ENCODE measurements at regions not wholly inside any gene's neighbourhood (a gene's known extent, or its start where the extent isn't known, plus 50 kb on each side); places are given as distances from the start of the nearest gene placed in this dataset.
"Not testable (repeated sequence)": the region's sequence is repeated elsewhere in the genome, so short reads cannot be mapped to it uniquely, and the experiment has no call there.

GRCh38 chr7:45268013-45268412 is 110.4 kb downstream of the RAMP3 start:
- DNase-seq, result no peak

GRCh38 chr7:45269192-45269591 is 111.6 kb downstream of the RAMP3 start:
- DNase-seq, result no peak

GRCh38 chr7:45278763-45279398 is 121.3 kb downstream of the RAMP3 start:
- no peak for DNase-seq

GRCh38 chr7:45289611-45290010 is 132.0 kb downstream of the RAMP3 start:
- DNase-seq, result not testable (repeated sequence)

- no peak for DNase-seq
Observed at GRCh38 chr7:45290880-45291279, 133.3 kb downstream of the RAMP3 start.

GRCh38 chr7:45292481-45292880 is 134.9 kb downstream of the RAMP3 start:
- no peak for DNase-seq

GRCh38 chr7:45293295-45293942 is 135.8 kb downstream of the RAMP3 start:
- no peak for DNase-seq

GRCh38 chr7:45294559-45294958 is 137.0 kb downstream of the RAMP3 start:
- DNase-seq, result no peak

- DNase-seq, result no peak
Observed at GRCh38 chr7:45295222-45295621, 137.6 kb downstream of the RAMP3 start.

GRCh38 chr7:45296748-45297147 is 139.2 kb downstream of the RAMP3 start:
- no peak for DNase-seq

- no peak for DNase-seq
Observed at GRCh38 chr7:45306752-45307305, 149.2 kb downstream of the RAMP3 start.

GRCh38 chr7:45311597-45311996 is 154.0 kb downstream of the RAMP3 start:
- DNase-seq, result no peak

- DNase-seq, result not testable (repeated sequence)
Observed at GRCh38 chr7:45315512-45315911, 157.9 kb downstream of the RAMP3 start.

- no peak for DNase-seq
Observed at GRCh38 chr7:45324683-45325237, 167.2 kb downstream of the RAMP3 start.

GRCh38 chr7:45325378-45325777 is 167.8 kb downstream of the RAMP3 start:
- no peak for DNase-seq

- DNase-seq, result no peak
Observed at GRCh38 chr7:45328403-45328981, 170.9 kb downstream of the RAMP3 start.

- DNase-seq, result no peak
Observed at GRCh38 chr7:45331563-45331962, 174.0 kb downstream of the RAMP3 start.

- DNase-seq, result not testable (repeated sequence)
Observed at GRCh38 chr7:45335024-45335423, 177.4 kb downstream of the RAMP3 start.

- peak in 1 of 2 donors; percentile 7 for DNase-seq
Observed at GRCh38 chr7:45342236-45342635, 184.6 kb downstream of the RAMP3 start.

- no peak for DNase-seq
Observed at GRCh38 chr7:45343746-45344145, 186.2 kb downstream of the RAMP3 start.

GRCh38 chr7:45347804-45348203 is 190.2 kb downstream of the RAMP3 start:
- no peak for DNase-seq

GRCh38 chr7:45349090-45349489 is 191.5 kb downstream of the RAMP3 start:
- DNase-seq, result no peak

- DNase-seq, result no peak
Observed at GRCh38 chr7:45350896-45351295, 193.3 kb downstream of the RAMP3 start.

- no peak for DNase-seq
Observed at GRCh38 chr7:45358287-45358686, 200.7 kb downstream of the RAMP3 start.
